Stomach (tissue), 8 donors: ENCODE measurements at regions not wholly inside any gene's neighbourhood (a gene's known extent, or its start where the extent isn't known, plus 50 kb on each side); places are given as distances from the start of the nearest gene placed in this dataset.

Experiments
- DNase-seq, 2 donors: peaks; one replicate each; pipeline versions ENCODE4 v3.0.0 to v3.0.0-alpha.2; 2013 to 2019
- H3K27ac ChIP-seq, 5 donors: fragments of 200-600 bp in 4 of 5; sonication (generic) in 4 of 5; one replicate each; pipeline ENCODE4 v1.5.1; 2013 to 2019; ENCODE audit warnings: mild to moderate bottlenecking in 1 of 5, moderate library complexity in 1 of 5
- H3K27me3 ChIP-seq, 3 donors: fragments of 200-600 bp; sonication (generic); one replicate each; pipeline ENCODE4 v1.5.1; 2017 to 2019; ENCODE audit warnings: mixed run types in 1 of 3
- H3K36me3 ChIP-seq, 4 donors: fragments of 200-600 bp; sonication (generic); 1 replicate in 3 of 4; 2 replicates in 1 of 4; pipeline ENCODE4 v1.5.1; 2016 to 2019
- H3K4me1 ChIP-seq, 4 donors: fragments of 200-600 bp; sonication (generic); one replicate each; pipeline ENCODE4 v1.5.1; 2016 to 2019
- H3K4me3 ChIP-seq, 4 donors: fragments of 200-600 bp; sonication (generic) in 3 of 4; one replicate each; pipeline ENCODE4 v1.5.1; 2016 to 2019; ENCODE audit warnings: mild to moderate bottlenecking in 1 of 4
- H3K9me3 ChIP-seq, 4 donors: fragments of 200-600 bp; sonication (generic); one replicate each; pipeline ENCODE4 v1.5.1; 2016 to 2019
- CTCF ChIP-seq, 7 experiments: fragments of 450-650 bp in 4 of 7; fragments of 200-600 bp in 3 of 7; sonication (generic) in 3 of 7; IDR thresholded peaks; one replicate each; pipeline ENCODE4 v1.5.1; 2016 to 2019; ENCODE audit warnings: antibody characterized with exemption in 7 of 7, control low read depth in 2 of 7, mild to moderate bottlenecking in 1 of 7
- EP300 ChIP-seq: sonication (generic); formaldehyde crosslinking; IDR thresholded peaks from one replicate; pipeline ENCODE4 v1.6.1; 2017; ENCODE audit warnings: antibody characterized with exemption
- POLR2A ChIP-seq, 4 donors: fragments of 450-650 bp; IDR thresholded peaks; one replicate each; pipeline ENCODE4 v1.6.1; 2016; ENCODE audit warnings: antibody characterized with exemption in 4 of 4, control low read depth in 2 of 4, mild to moderate bottlenecking in 1 of 4, moderate library complexity in 1 of 4
- POLR2AphosphoS5 ChIP-seq, 3 donors: sonication (generic); formaldehyde crosslinking; IDR thresholded peaks; one replicate each; pipeline ENCODE4 v1.6.1; 2016; ENCODE audit warnings: antibody characterized with exemption in 3 of 3
- WGBS, 5 donors: extraction: QIAGEN DNeasy Blood & Tissue Kit in 3 of 5; methylation state at CpG; one replicate each; pipeline versions ENCODE4 v1.1.5 to v1.1.7; 2013 to 2018; 5-methylcytosine and 5-hydroxymethylcytosine counted together
- intact Hi-C: fragments of 100-400 bp; cut with DNase I; formaldehyde crosslinking; loops from one replicate; pipeline ENCODE4 v1.15.1; 2023; ENCODE audit warnings: low total_unique reads
- donor health status: healthy with polysubstance abuse.
- donor health status: Bipolar disorder and iron deficiency.
- donor health status: healthy.

GRCh38 chr10:110392868-110393740 is 88.4 kb upstream of the SMNDC1 start:
- peak in 1 of 2 donors; percentile 58 for DNase-seq
- Histone ChIP-seq H3K27me3 (no peaks in the 10 kb centered on the region), H3K27ac (peak overlapping the region in 1 of 5 donors; percentile 36), H3K4me3 (no peak overlapping the region), H3K4me1 (peaks cover 9 to 24% (median 11%) of the 10 kb centered on the region in 4 donors), H3K36me3 (no peaks in the 10 kb centered on the region), H3K9me3 (no peaks in the 10 kb centered on the region)
- 60 to 81% (median 63%) methylated on average over 19 of the region's 19 CpGs for WGBS, 5 donors
- TF ChIP-seq POLR2A (IDR thresholded peaks at IDR 0.05) (no peak), POLR2AphosphoS5 (IDR thresholded peaks at IDR 0.05) (no peak), CTCF (IDR thresholded peaks at IDR 0.05) (no peak), EP300 (no peak)
- intact Hi-C loops, result no loop called here

DNA sequence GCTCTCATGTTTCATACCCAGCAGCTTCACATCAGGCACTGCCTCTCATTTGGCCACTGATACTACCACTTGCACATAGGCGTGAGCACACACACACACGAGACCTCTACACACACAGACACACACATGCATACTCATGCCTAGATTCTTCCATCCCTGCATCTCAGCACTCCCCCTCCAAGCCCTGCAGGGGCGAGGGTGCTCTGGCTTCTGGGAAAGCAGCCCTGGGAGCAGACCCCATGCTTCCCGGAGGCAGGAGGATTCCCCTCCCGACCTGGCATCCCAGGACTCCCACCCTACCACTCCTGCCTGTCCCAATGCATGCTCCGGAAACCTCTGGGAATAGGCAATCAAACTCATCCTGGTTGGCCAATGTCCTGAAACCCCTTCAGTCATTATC is 89.1 kb upstream of the SMNDC1 start:
- 91 to 97% (median 93%) methylated on average over 5 to 6 of the region's 6 CpGs for WGBS, 5 donors
- TF ChIP-seq POLR2AphosphoS5 (IDR thresholded peaks at IDR 0.05), result no peak
- TF ChIP-seq CTCF (IDR thresholded peaks at IDR 0.05), result no peak
- TF ChIP-seq POLR2A (IDR thresholded peaks at IDR 0.05), result no peak
- TF ChIP-seq EP300, result no peak
- H3K4me1 ChIP-seq, result peaks cover 14 to 29% (median 19%) of the 10 kb centered on the region in 4 donors
- H3K9me3 ChIP-seq, result no peaks in the 10 kb centered on the region
- H3K4me3 ChIP-seq, result no peak overlapping the region
- intact Hi-C loops, result no loop called here
- no peak for DNase-seq
- no peaks in the 10 kb centered on the region for H3K36me3 ChIP-seq
- H3K27me3 ChIP-seq, result no peaks in the 10 kb centered on the region
- H3K27ac ChIP-seq, result peak overlapping the region in 1 of 5 donors; percentile 36

DNA sequence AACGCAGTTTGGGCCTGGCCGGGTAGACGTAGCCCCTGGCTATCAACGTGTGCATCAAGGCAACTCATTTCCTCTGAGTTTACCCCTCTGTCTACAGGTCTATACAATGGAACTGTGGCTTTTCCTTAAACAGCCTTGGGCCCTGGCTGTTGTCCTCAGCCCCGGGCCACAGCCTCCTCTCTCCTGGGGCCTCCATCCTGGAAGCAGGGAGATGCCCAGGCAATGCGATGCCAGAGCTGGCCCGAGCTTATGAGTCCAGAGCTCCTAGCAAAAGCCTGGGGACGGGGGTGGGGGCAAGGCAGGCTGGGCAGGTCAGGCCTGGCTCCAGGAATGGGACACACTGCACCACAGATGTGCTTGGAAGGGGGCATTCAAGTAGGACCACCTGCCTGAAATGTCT is 89.6 kb upstream of the SMNDC1 start:
- no peak overlapping the region for H3K4me3 ChIP-seq
- no peaks in the 10 kb centered on the region for H3K9me3 ChIP-seq
- H3K27ac ChIP-seq, result no peak overlapping the region
- no peak for TF ChIP-seq EP300
- no peak for TF ChIP-seq POLR2AphosphoS5 (IDR thresholded peaks at IDR 0.05)
- no peak for TF ChIP-seq POLR2A (IDR thresholded peaks at IDR 0.05)
- no peak for TF ChIP-seq CTCF (IDR thresholded peaks at IDR 0.05)
- WGBS, 5 donors, result 85 to 100% (median 90%) methylated on average over 6 to 8 of the region's 8 CpGs
- H3K4me1 ChIP-seq, result peaks cover 18 to 34% (median 23%) of the 10 kb centered on the region in 4 donors
- no peak for DNase-seq
- H3K36me3 ChIP-seq, result no peaks in the 10 kb centered on the region
- H3K27me3 ChIP-seq, result no peaks in the 10 kb centered on the region
- intact Hi-C loops, result no loop called here

- H3K27me3 ChIP-seq, result no peaks in the 10 kb centered on the region
- intact Hi-C loops, result no loop called here
- no peak for DNase-seq
- H3K4me3 ChIP-seq, result no peak overlapping the region
- H3K9me3 ChIP-seq, result no peaks in the 10 kb centered on the region
- TF ChIP-seq POLR2A (IDR thresholded peaks at IDR 0.05), result no peak
- no peak for TF ChIP-seq EP300
- no peak for TF ChIP-seq POLR2AphosphoS5 (IDR thresholded peaks at IDR 0.05)
- no peak for TF ChIP-seq CTCF (IDR thresholded peaks at IDR 0.05)
- no peaks in the 10 kb centered on the region for H3K36me3 ChIP-seq
- peaks cover 23 to 37% (median 29%) of the 10 kb centered on the region in 4 donors for H3K4me1 ChIP-seq
- 93 to 98% (median 97%) methylated on average over 6 of the region's 6 CpGs for WGBS, 5 donors
- H3K27ac ChIP-seq, result peak overlapping the region in 2 of 5 donors; percentile 73 to 78
These were observed 90.2 kb upstream of the SMNDC1 start for GRCh38 chr10:110394898-110395297.
